K562 (cell line): ENCODE measurements at regions not wholly inside any gene's neighbourhood (a gene's known extent, or its start where the extent isn't known, plus 50 kb on each side); places are given as distances from the start of the nearest gene placed in this dataset.

Experiments
- ATF6 ChIP-seq: sonication (generic); formaldehyde crosslinking; IDR thresholded peaks from 2 replicates; pipeline ENCODE4 v1.4.0; 2020; ENCODE audit warnings: mild to moderate bottlenecking, missing genetic modification reagents
- CTCF ChIP-seq, 3 experiments: IDR thresholded peaks in 2 of 3; conservative IDR thresholded peaks in 1 of 3; 2 replicates each; pipeline ENCODE4 v1.5.1; 2011 to 2012; ENCODE audit warnings: low read length in 3 of 3, mild to moderate bottlenecking in 3 of 3, control low read depth in 2 of 3, improper control_type of control experiment in 1 of 3, inconsistent platforms in 1 of 3, low read depth in 1 of 3, mixed read lengths in 1 of 3, moderate library complexity in 1 of 3; ENCODE audit not compliant: insufficient read depth in 2 of 3
- FOXK1 ChIP-seq: sonication (generic); formaldehyde crosslinking; IDR thresholded peaks from 2 replicates; pipeline ENCODE4 v1.8.0; 2022; ENCODE audit warnings: missing genetic modification reagents, mild to moderate bottlenecking, borderline replicate concordance
- ILF3 ChIP-seq: fragments of 450-650 bp; IDR thresholded peaks from 2 replicates; pipeline ENCODE4 v1.6.1; 2018; ENCODE audit warnings: antibody characterized with exemption, mild to moderate bottlenecking, moderate library complexity, borderline replicate concordance
- JUNB ChIP-seq: fragments of 450-650 bp; formaldehyde crosslinking; conservative IDR thresholded peaks from 2 replicates; pipeline ENCODE4 v1.4.0; 2020; ENCODE audit warnings: mild to moderate bottlenecking
- NFIC ChIP-seq: fragments of 450-650 bp; IDR thresholded peaks from 2 replicates; pipeline ENCODE4 v1.6.1; 2017; ENCODE audit warnings: mild to moderate bottlenecking, inconsistent platforms
- POLR2A ChIP-seq: fragments of 450-650 bp; conservative IDR thresholded peaks from 2 replicates; pipeline ENCODE4 v1.6.1; 2016
- POLR2AphosphoS5 ChIP-seq: IDR thresholded peaks from 2 replicates; pipeline ENCODE4 v1.6.1; 2011; ENCODE audit warnings: mild to moderate bottlenecking, low read depth, low read length, moderate library complexity; ENCODE audit not compliant: control insufficient read depth, insufficient read depth
- ZNF354B ChIP-seq: fragments of 250-450 bp; sonication (Bioruptor Pico); IDR thresholded peaks from 2 replicates; pipeline ENCODE4 v1.4.0; 2020

GRCh38 chr3:188948997-188949389 is 222.8 kb upstream of the TPRG1 start:
- TF ChIP-seq POLR2AphosphoS5 (no peak), JUNB (CRISPR knock-in tag) (no peak), CTCF (IDR thresholded peaks at IDR 0.05 in 2 of 3, conservative IDR thresholded peaks at IDR 0.05 in 1 of 3; ENCODE audit: insufficient read depth in 2 of 3, low read depth in 1 of 3, low read length in 3 of 3) (no peak), ILF3 (no peak), ZNF354B (CRISPR knock-in tag) (no peak), FOXK1 (CRISPR knock-in tag) (no peak), POLR2A (no peak), NFIC (no peak), ATF6 (CRISPR knock-in tag) (no peak)
